GM19438 (cell line): ENCODE measurements at regions not wholly inside any gene's neighbourhood (a gene's known extent, or its start where the extent isn't known, plus 50 kb on each side); places are given as distances from the start of the nearest gene placed in this dataset.

Experiments used
- ATAC-seq: cut with Tn5 transposase; IDR thresholded peaks from one replicate; pipeline ENCODE4 v1.9.1; 2021; ENCODE audit warnings: low read depth; ENCODE audit not compliant: unreplicated experiment

DNA sequence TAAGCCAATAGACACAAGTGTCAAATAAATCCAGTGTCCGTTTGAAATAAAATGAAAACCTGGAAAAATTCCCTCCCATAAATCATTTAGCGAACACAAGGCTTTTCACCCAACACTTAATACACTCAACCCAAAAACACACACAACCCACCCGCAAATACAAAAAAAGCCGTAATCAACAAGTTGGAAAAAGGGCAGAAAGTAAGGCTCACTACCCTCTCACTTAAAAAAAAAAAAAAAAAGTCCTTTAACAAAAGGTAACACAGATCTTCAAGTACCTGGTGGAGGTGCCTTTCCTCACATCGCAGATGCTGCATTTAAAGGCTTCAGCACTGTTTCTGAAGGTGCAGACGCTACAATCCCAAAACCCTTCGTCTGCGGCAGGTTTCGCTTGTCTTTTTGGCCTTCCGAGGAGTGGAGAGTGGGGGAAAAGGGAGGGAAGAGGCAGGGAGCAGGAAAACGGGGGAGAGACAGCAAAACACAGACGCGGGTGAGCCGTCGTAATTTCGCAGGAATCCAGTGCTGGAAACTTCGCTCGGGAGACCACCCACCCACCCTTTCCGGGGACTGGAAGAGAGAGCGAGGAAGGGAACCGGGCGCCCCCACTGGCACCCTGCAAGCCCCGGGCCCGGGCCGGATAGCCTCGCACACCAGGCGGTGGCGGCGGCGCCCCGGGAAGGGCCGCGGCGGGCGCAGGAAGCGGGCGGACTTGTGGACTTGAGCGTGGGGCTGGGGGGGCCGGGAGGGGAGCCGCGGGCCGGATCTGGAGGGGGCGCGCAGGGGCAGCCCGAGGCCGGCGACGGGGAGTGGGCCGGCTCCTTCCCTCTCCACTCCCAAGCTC, 401.8 kb downstream of the SHQ1 start, which contains the start of gene RYBP:
TSS of gene RYBP (minus strand) at position 404 of the 841 bp plus-strand sequence.
- ATAC-seq, result peak; percentile 15

DNA sequence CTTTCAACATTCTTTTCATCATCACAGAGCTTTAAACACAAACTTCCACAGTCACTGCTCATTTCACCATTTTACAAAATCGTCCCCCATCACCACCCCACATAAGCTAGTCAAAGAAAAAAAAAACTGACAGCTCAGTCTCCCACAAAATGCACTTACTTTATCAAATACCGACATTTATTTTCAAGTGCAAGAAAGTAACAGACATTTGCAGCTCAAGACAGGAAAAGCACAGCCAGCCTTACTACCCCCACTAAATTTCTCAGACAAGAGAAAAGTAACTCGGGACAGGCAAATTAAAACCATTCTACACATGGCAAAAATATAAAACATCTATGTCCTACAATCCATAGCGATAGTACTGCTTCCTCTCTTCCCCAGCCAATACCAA, 402.4 kb downstream of the SHQ1 start:
- ATAC-seq, result no peak

DNA sequence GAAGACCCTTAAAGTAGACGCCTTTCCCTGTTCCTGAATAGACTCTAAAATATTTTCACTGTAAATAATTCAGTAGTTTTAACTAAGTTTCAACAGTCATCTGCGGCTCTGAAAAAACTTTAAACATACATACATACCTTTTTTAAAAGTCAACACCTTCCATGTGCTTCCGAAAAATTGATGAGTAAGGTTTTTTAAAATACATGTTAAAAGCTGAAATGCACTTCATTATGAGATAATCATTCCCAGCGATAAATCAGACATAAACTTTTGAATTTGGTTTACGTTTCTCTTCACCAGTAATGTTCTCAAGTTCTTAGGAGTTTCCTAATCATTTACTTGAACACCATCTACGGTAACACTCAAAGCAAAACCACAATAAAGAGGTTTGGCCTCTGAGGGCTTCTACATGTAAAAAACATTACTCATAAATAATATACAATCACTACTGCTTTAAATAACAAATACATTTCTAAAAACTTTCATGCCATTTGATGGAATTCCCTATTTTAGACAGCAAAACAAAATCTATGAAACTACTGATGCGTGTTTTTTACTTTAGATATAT, 403.5 kb downstream of the SHQ1 start:
- no peak for ATAC-seq

DNA sequence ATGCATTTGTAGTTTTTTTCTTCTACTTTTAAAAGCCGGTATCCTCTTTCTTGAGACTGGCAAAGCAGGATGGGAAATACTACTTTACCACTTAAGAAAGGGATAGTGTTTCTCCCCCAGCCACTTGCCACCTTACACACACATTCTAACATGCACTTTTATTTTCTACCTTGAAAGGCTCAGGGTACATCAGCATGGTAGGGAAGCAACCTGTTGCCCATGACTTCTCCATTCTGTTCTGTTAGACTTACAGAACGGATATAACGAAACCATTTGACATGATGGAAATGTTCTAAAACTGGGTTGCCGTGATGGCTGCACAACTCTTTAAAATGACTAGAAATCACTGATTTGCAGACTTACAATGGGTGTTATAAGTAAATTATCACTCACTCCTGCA, 405.5 kb downstream of the SHQ1 start:
- ATAC-seq, result no peak

DNA sequence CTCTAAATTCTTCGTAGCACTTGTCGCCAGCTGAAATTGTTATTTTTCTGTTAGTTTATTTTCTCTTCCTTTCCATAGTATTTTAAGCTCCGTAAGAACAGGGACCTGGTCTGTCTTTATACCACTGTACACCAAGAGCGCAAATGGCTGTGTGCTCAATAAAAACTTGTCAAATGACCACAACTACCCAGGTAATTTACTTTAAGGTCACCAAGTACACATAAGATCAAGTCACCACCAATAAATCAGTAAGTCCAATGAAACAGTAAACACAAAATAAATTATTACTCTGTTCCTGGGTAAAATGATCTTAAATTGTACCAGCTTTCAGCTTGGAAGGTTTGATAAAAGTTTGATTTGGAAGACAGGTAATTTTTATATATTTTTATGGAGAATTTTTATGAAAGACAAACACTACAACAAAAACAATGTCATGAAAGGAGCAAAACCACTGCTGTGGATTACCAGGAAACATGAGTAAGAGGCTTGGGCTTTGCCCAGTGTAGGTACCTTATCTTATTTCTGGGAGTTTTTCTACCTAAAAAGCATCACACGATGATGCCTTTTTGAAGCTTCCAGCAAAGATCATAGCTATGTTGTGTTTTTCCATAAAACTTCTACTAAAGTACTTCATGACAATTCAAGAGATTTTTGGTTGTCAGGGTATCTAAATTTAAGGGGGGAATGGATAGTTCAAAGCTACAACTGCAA, 406.8 kb downstream of the SHQ1 start:
- ATAC-seq, result no peak

DNA sequence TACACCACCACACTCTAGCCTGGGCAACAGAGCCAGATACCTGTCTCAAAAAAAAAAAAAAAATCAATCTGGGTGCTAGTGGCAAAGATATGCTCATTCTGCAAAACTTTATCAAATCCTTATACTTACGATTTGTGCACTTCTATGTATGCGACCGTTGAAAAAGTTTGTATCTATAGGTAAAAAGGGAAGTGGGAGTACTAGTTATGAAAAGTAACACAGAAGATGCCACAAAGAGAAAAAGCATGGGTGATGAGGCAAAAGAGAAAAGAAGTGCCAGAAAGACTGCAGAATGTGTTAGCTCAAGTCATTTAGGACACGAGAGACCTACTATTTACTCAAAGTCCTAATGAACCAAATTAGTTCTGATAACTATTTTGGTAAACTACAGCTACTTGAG, 407.8 kb downstream of the SHQ1 start:
- peak; percentile 48 for ATAC-seq

DNA sequence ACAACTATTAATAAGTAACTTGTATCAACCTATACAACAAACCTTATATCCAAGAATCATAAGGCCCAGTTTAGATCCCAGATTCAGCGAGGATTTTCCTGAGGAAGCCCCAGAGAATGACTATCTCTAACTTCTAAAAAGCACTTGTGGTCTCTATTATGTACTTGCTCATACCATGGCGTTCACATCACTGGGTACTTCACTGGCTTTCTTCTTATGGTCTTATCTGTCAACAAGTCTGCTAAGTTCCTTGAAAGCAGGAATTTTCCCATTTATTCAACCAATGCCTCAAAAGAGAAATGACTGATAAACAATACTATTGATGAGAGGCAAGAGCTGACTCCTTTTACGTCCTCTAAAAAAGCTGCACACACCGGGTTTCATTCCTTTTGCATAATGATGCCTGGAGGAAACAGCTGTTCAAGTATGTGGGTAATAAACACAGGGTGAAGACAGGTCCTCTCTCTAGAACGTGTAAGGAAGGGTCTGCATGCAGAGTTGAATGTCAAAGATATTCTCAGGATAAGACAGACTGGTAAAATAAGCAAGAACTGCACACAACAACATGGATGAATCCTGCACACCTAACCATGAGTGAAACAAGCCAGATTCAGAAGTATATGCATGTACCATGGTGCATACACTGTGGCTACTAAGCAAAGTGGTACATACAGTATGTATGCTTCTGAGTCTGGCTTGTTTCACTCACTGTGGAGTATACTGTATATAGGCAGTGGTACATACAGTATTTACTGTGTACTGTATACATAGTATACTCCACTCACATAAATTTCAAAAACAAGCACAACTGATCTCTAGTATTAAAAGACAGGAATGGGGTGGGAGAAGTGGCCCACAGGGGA, 408.7 kb downstream of the SHQ1 start:
- peak; percentile 69 for ATAC-seq

DNA sequence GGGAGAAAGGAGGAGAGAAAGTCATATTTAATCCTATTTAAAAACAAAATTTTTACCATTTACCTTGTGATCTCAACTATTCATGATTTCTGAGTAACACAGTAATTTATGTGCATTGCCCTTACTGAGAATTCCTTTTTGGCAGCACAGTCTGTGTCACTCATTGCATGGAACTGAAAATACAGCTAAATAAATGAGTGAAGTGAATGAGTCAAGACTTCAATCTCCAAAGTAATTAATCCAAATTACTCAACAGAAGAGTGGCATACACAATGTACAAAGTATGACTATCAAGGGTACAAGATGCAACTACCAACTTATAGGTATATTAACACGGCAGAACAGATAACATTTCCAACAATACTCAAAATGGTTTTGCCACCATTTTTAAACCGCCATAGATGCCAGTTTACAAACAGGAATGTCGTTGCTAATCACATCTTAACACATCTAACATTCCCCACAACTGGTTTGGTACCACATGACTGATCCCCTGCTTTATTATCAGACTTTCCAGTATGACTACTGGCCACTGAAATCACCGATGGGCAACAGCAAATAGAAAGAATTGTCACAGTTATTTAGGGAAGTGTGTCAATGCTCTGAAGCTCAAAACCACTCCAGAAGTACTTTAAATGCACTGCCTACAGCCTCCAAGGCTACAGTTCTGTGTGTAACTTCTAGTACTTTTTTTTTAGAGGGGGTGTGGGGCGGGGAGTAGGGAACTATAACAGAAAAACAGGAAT, 410.4 kb downstream of the SHQ1 start:
- no peak for ATAC-seq

DNA sequence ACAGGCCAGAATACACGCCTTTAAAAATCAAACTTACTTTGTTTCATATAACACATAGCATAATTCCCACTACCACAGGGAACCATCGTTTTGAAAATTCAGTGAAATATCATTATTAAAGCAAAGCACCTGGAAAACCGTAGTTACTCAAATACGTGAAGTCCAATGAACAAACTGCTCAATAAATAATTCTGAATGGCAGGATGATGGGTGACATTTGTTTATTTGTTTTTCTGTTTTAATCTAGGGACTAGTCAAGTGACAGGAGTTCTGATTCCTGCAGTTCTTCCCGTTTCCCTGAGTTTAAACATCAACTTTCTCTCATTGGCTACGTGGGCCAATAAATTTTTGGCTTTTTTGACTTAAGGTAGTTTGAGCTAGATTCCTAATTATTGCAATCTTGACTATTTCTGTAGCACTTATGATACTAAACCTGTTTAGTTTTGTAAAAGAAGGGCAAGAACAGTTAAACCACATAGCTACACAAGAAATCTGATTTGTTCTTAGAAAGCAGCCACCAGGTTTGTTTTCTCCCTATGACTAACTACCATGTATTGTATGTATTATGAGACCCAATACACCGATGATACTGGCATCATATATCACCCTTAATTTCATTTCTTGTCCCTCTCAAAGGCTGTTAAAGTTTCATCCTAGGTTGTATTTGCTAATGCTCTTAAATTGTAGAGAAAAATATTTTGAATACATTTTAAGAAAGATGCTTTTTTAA, 411.2 kb downstream of the SHQ1 start:
- ATAC-seq, result no peak

DNA sequence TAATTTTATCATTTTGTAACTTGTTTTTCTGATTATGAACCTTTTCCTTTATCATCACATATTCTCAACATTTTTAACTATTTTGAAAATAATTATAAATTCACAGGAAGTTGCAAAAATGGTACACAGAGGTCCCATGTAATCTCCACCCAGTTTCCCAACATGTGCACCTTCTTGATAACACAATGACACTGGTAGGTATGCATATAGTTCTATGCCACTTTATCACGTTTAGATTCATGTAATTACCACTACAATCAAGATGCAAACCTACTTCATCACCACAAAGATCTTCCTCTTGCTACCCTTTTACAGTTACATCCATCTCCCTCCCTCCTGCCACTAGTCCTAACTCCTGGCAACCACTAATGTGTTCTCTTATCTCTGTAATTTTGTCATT, 413.9 kb downstream of the SHQ1 start:
- no peak for ATAC-seq

DNA sequence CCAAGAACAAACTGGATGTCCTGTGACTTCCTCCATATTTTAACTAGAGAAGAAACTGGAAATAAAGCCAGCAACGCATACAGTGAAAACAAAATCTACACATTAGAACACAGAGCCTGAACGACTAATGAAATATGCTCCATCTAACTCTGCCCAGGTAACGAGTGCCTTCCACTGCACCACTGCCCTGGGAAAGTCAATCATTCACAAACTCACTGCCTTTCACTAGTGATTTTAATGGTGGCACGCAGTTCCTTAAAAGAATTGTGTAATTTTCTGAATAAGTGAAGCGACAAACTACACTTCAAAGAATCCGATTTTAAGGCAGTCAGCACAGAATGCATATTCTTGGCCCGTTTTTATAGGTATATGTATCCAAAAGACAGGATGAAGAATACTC, 416.0 kb downstream of the SHQ1 start:
- no peak for ATAC-seq

DNA sequence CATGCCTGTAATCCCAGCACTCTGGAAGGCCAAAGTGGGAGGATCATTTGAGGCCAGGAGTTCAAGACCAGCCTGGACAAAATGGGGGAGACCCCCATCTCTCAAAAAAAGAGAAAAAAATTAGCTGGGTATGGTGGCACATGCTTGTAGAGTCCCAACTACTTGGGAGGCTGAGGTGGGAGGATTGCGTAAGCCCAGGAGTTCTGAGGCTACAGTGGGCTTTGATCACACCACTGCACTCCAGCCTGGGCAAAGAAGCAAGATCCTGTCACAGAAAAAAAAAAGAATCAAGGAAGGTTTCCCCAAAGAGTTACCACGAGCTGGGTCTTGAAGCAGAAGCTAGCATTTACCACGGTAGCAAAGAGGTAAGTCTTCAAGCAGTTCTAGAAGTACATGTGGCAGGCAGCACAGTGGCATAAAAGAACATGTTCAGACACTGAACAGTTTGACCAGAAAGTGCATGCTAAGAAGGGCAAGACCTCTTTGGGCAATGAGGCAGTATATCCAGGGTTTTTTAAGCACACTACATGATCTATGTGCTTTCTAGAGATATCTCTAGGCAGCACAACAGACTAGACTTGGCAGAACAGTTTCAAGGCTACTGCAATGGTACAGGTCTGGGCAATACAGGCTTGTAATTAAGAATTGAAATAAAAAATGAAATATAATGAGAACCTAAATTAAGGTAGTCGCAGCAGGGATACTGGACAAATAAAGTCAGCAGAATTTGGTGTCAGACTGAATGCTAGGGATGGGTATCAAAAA, 418.5 kb downstream of the SHQ1 start:
- ATAC-seq, result no peak

DNA sequence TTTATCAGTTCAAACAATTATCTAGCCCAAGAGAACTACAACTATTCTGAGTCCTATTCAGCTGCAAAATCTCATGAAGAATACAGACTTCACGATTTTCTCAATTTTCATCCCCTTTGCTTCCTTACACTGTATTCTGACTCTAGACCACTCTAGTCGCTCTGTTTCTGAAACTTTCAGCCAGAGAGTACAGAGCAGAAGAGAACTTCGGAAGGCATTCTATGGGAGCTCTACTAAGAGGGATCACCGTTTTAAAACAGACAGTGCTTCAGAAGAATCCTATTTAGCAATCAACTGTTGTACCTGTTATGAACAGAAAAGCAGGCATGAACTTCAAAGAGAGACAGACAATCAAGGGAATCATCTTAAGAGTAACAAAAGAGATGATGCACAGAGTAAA, 419.4 kb downstream of the SHQ1 start:
- ATAC-seq, result no peak

DNA sequence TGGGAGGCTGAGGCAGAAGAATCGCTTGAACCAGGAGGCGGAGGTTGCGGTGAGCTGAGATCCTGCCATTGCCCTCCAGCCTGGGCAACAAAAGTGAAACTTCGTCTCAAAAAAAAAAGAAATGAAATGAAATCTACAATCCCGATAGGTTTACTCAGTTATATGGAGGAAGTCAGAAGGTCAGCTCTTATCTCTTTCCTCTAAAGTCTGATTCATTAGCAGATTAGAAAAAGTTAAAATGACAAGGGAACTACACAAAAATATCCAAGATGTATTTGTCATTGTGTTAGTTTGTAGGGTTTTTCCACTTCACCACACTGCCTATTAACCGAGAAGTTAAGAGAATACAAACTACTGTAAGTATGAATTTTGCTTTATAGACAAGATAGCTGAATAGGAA, 420.6 kb downstream of the SHQ1 start:
- ATAC-seq, result peak; percentile 27

DNA sequence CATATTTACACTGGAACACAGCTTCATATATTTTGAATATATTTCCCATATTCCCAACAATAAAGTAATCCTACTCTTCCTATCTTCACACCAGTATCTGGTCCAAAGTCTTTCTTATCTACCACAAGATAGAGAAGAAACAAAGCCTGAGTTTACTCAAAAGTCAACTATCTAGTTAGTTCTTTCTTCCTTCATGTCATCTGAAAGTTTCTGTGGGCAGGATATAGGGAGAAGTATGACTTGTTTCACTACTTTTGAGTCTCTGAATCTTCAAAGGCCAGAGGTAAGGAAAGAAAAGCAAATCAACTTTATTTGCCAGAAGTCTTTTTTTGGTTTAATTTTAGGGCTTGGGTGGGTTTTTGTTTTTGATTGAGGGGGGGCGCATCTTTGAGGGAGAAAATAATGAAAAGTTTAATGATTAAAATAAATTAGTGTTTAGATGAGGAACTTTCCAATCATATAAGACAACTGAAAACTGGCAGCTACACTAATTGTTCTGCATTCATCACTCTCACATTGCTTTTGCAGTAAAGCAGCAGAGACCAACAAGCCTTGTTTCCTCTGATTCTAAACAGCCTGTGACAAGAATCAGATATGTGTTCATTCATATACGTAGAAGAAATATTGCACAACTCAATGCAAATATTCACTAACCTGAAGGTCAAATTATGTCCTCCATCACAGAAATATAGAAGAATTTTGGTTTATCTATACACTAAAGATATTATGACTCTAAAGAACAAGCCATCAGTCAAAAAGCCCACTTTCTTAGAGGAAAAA, 421.4 kb downstream of the SHQ1 start:
- peak; percentile 70 for ATAC-seq

DNA sequence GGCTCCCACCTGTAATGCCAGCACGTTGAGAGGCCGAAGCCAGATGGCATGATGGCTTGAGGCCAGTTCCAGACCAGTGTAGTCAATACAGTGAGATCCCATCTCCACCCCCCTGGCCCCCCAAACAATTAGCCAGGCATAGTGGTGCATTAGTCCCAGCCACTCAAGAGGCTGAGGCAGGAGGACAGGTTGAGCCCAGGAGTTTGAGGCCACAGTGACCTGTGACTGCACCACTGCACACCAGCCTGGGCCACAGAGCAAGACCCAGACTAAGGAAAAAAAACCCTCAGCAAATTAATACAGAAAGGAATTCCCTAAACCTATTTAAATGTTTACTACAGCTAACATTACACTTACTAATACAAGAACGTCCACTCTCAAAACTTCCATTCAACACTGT, 424.6 kb downstream of the SHQ1 start:
- ATAC-seq, result no peak

DNA sequence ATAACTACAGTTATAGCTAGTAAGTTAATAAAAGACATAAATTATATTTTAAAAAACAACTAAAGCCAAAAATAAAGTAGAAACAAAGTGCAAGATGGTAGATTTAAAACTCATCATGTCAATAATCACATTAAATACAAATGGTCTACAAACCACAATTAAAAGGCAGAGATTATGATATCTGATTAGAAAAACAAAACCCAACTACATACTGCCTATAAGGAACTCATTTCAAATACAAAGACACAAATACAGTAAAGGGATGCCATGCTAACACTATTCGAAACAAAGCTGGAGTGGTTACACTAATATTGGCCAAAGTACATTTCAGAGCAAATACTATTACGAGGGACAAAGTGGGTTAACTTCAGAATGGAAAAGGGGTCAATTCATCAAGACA, 426.5 kb downstream of the SHQ1 start:
- ATAC-seq, result no peak

DNA sequence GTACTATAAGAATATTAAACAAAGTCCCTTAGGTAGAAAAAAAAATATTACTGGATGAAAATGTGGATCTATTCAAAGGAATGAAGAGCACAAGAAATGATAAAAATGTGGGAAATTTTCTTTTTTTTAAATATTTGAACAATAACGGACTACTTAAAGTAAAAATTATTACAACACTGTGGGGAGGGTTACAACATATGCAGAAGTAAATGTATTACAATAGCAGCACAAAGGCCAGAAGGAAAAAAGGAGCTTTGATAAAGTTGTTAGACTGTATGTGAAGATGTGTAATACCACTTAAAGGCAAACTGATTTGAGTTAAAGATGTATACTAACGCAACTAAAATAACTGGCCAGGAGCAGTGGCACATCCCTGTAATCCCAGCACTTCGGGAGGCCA, 427.1 kb downstream of the SHQ1 start:
- no peak for ATAC-seq
